WI38 (cell line): ENCODE measurements at regions not wholly inside any gene's neighbourhood (a gene's known extent, or its start where the extent isn't known, plus 50 kb on each side); places are given as distances from the start of the nearest gene placed in this dataset.

Source experiments
- H3K4me3 ChIP-seq: 2 replicates; pipeline ENCODE4 v1.5.1; 2011; ENCODE audit warnings: low read depth, mild to moderate bottlenecking, control low read depth, low read length
- TF ChIP-seq, protein P1 (sequence below): IDR thresholded peaks from 2 replicates; pipeline ENCODE4 v1.5.1; 2012; ENCODE audit warnings: low read depth, mild to moderate bottlenecking, control low read depth, low read length

GRCh38 chr5:164207646-164208045, 702.2 kb downstream of the MAT2B start:
- TF ChIP-seq, protein P1, sequence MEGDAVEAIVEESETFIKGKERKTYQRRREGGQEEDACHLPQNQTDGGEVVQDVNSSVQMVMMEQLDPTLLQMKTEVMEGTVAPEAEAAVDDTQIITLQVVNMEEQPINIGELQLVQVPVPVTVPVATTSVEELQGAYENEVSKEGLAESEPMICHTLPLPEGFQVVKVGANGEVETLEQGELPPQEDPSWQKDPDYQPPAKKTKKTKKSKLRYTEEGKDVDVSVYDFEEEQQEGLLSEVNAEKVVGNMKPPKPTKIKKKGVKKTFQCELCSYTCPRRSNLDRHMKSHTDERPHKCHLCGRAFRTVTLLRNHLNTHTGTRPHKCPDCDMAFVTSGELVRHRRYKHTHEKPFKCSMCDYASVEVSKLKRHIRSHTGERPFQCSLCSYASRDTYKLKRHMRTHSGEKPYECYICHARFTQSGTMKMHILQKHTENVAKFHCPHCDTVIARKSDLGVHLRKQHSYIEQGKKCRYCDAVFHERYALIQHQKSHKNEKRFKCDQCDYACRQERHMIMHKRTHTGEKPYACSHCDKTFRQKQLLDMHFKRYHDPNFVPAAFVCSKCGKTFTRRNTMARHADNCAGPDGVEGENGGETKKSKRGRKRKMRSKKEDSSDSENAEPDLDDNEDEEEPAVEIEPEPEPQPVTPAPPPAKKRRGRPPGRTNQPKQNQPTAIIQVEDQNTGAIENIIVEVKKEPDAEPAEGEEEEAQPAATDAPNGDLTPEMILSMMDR = no peak
- no peak overlapping the region for H3K4me3 ChIP-seq

GRCh38 chr5:164210491-164210890, 705.1 kb downstream of the MAT2B start:
- no peak overlapping the region for H3K4me3 ChIP-seq
- TF ChIP-seq, protein P1 = no peak

DNA sequence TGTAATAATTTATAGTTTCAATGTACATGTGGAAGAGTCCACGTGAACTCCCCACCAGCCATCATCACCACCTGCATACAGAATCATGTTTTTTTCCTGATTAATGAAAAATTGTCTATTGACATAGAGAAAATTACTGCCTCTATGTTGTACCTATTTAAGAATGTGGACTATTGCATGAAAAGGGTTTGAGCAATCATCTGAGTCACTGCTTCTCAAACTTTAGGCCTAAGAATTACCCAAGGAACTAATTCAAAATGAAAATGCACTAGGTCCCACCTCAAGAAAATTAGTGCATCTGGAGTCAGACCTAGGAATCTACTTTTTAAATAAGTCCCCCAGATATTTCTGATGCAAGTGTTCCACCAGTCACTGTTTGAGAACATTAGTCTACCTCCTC, 709.3 kb downstream of the MAT2B start:
- TF ChIP-seq, protein P1 = no peak
- H3K4me3 ChIP-seq = no peak overlapping the region

DNA sequence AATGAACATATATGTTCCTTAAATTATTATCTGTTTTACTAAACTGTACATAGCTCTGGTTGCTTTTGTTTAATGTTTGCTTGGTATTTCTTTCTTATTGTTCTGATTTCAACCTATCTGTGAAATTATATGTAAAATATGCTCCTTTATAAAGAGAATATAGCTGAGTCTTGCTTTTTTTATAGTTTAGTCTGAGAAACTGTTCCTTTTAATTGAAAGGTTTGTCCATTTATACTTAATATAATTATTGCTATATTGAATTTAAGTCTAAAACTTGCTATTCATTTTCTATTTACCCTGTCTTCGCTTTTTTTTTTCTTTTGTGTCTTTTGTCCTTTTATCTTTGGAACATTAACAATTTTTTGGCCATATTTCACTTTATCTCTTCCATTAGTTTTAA, 712.0 kb downstream of the MAT2B start:
- no peak overlapping the region for H3K4me3 ChIP-seq
- TF ChIP-seq, protein P1 = no peak

- H3K4me3 ChIP-seq = no peak overlapping the region
- TF ChIP-seq, protein P1 = no peak
These were observed 715.1 kb downstream of the MAT2B start for GRCh38 chr5:164220522-164220921.

DNA sequence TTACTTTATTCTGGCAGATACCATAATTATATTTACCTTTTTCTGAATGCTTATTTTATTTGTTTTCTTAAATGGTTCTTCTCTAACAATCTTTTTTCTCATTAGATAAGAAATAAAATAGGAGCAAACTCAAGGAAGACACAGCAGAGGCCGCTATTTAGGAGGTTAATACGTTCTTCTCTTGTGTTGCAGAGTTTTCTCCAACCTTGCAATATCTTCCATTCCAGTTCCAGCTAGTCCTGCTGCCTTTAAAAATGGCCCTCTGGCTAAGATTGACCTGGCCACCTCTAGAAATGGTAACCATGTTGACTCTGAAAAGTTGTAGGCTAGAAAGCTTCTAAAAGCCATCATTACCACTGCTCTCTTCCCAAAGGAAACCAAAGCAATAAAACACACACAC, 718.8 kb downstream of the MAT2B start:
- TF ChIP-seq, protein P1 = no peak
- no peak overlapping the region for H3K4me3 ChIP-seq

DNA sequence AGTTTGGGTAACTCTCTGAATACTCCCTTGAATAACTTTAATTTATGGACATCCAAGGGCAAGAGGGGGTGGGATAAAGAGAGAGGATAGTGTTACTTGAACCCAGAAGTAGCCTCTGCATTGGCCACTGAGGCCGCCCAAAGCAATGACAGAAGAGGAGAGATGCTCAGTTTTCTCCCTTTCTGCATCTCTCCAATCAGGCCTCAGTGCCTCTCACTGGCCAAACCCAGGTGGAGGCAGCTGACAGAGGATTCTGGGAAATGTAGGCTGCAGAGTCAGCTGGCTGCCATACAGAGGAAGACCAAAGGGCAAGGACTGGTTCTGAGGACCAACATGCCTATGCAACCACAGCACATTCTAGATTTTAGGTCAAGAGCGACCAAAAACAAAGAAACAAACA, 719.4 kb downstream of the MAT2B start:
- H3K4me3 ChIP-seq = no peak overlapping the region

More for the DNA sequence above, 719.4 kb downstream of the MAT2B start:
- TF ChIP-seq, protein P1 = no peak
